ENCODE measurements at regions not wholly inside any gene's neighbourhood (a gene's known extent, or its start where the extent isn't known, plus 50 kb on each side); places are given as distances from the start of the nearest gene placed in this dataset.

DNA sequence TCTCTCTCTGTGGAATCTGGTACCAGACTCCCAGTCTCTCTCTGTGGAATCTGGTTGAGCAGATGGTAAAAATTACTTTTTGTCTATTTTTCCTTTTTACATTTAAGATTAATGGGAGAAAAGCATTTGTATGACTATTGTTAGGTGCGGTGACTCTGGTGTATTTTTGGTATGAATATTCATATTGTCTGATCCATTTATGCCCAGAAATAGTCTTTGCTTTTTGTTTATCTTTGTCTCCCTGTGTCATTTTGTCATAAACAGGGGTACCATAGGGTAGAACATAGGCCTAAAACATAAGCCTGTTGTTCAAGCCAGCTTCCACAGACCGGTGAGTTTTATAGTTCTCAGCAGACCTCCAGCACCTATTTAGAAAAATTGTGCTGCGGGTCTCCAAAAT, 78.7 kb downstream of the ETS2 start:
- TF ChIP-seq RFX5 (IDR thresholded peaks at IDR 0.05; ENCODE audit: low read depth, low read length) = no peak
- no peak for TF ChIP-seq MAZ (IDR thresholded peaks at IDR 0.05; ENCODE audit: borderline replicate concordance, low read depth, low read length)
